Choroid plexus epithelial cell (primary cell): ENCODE measurements at regions not wholly inside any gene's neighbourhood (a gene's known extent, or its start where the extent isn't known, plus 50 kb on each side); places are given as distances from the start of the nearest gene placed in this dataset.

Source experiments
- DNase-seq: peaks from one replicate; pipeline ENCODE4 v3.0.0-alpha.2; 2010; ENCODE audit warnings: low read depth
- H3K4me3 ChIP-seq: 2 replicates; pipeline ENCODE4 v1.5.1; 2011; ENCODE audit warnings: low read depth, mild to moderate bottlenecking, control low read depth, low read length, moderate library complexity
- CTCF ChIP-seq: conservative IDR thresholded peaks from 2 replicates; pipeline ENCODE4 v1.5.1; 2011; ENCODE audit warnings: low read depth, mild to moderate bottlenecking, control low read depth, inconsistent platforms, low read length, moderate library complexity

- TF ChIP-seq CTCF = no peak
- no peak overlapping the region for H3K4me3 ChIP-seq
- DNase-seq = no peak
These were observed 253.2 kb upstream of the GRIP1 start for GRCh38 chr12:66932126-66932525.

- no peak for TF ChIP-seq CTCF
- no peak for DNase-seq
These were observed 255.6 kb upstream of the GRIP1 start for GRCh38 chr12:66934302-66935062.

GRCh38 chr12:66941150-66941549, 262.3 kb upstream of the GRIP1 start:
- H3K4me3 ChIP-seq = no peak overlapping the region
- no peak for TF ChIP-seq CTCF
- no peak for DNase-seq

More at GRCh38 chr12:66934302-66935062, 255.6 kb upstream of the GRIP1 start:
- no peak overlapping the region for H3K4me3 ChIP-seq

GRCh38 chr12:66942741-66943465, 264.0 kb upstream of the GRIP1 start:
- no peak for DNase-seq
- no peak for TF ChIP-seq CTCF
- H3K4me3 ChIP-seq = no peak overlapping the region

- DNase-seq = no peak
- no peak for TF ChIP-seq CTCF
- no peak overlapping the region for H3K4me3 ChIP-seq
These were observed 265.5 kb upstream of the GRIP1 start for GRCh38 chr12:66944365-66944764.

GRCh38 chr12:66945189-66945817, 266.4 kb upstream of the GRIP1 start:
- DNase-seq = no peak
- no peak for TF ChIP-seq CTCF

GRCh38 chr12:66947119-66947518, 268.2 kb upstream of the GRIP1 start:
- H3K4me3 ChIP-seq = no peak overlapping the region
- no peak for TF ChIP-seq CTCF
- DNase-seq = no peak

More at GRCh38 chr12:66945189-66945817, 266.4 kb upstream of the GRIP1 start:
- no peak overlapping the region for H3K4me3 ChIP-seq
